GM19240 (cell line): ENCODE measurements at regions not wholly inside any gene's neighbourhood (a gene's known extent, or its start where the extent isn't known, plus 50 kb on each side); places are given as distances from the start of the nearest gene placed in this dataset.
"Not testable (repeated sequence)": the region's sequence is repeated elsewhere in the genome, so short reads cannot be mapped to it uniquely, and the experiment has no call there.

Experiments used
- DNase-seq: peaks from one replicate; pipeline ENCODE4 v3.0.0; 2011; ENCODE audit warnings: low spot score; ENCODE audit not compliant: insufficient read length

DNA sequence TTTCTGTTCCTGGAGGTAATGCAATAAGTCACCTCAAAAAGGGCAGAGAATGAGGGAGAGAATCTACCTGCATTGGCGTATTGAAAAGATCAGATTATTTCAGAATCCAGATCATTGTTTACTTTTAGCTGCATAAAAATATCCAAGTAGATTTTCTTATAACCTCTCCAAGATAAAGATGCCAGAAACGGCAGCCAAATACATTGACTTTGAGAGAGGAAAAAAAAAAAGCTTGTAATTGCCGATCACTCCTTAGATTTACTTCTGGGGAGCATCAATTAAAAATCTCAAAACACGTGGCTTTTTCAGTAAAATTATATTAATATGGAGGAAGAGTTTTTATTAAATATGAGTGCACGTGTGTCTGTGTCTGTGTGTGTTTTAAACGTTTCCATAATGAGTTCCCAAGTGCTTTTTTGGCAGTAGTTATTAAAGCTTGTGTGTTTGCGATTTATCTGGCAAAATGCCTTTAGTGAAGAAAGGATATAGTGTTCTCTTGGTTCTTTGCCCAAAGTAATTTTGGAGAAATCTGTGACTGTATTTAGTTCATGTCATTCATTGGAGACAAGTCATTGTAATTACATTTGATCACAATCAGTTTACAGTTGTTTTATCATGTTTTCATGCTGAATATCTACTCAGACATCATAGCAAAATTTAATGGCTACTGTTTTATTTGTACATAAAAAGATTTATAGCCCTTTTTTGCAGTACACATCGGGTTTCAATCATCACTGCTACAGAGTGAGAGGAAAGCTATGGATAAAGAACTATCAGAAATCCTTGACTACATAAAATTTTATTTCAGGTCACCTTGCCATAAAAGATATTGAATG lies 176.1 kb downstream of the TM9SF2 start:
- DNase-seq = no peak

- DNase-seq = no peak
Observed at GRCh38 chr13:99671746-99672145, 170.5 kb downstream of the TM9SF2 start.

GRCh38 chr13:99669096-99669495 lies 167.8 kb downstream of the TM9SF2 start:
- not testable (repeated sequence) for DNase-seq

- DNase-seq = no peak
Observed at GRCh38 chr13:99666146-99666805, 165.0 kb downstream of the TM9SF2 start.

DNA sequence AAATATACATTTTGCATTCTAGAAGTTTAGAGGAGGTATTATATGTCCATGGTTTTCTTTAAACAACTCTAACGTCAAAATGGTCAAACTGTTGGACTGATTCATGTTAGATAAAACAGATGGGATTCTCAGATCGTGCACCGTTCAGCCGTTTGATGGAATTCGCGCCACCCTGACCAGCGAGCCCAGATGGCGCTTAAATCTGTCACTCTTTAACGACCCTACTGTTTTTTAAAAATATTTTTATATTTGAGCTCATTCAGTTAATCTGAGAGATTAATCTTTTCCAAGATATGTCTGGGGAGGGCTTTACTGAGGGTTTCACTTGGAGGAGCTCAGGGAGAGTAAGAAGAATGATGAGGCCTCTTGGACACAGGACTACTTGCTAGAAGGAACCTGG lies 164.4 kb downstream of the TM9SF2 start:
- DNase-seq = no peak

- DNase-seq = no peak
Observed at GRCh38 chr13:99663908-99664307, 162.6 kb downstream of the TM9SF2 start.

DNA sequence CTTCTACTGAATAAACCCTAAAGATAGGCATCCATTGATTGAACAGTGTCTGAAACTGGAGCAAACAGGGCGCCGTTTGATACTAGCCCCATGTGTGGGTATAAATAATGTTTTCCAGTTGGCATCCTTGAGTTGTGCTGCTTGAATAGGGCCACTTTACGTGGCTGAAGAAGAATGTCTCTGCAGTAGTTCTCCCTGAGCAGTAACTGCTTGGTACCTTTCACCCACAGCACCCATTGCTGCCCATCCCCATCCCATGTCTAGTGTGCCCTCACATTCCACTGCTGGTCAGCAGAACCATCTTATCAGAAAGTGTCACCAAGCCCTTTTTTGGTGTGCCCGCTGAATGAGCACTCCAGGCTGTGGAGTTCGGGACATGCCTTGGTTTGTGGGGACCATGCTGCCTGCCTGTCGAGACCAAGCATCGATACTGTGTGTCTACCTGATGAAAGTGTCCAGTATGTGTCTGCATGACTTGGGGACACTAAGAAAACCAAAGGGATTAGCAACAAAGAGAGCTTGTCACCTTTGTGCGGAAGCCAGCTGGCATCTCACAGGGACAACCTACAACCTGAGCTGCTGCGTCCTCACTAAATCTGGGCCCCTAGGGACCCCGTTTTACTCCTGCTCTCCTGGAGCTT lies 162.0 kb downstream of the TM9SF2 start:
- no peak for DNase-seq

- no peak for DNase-seq
Observed at GRCh38 chr13:99662678-99663077, 161.4 kb downstream of the TM9SF2 start.

DNA sequence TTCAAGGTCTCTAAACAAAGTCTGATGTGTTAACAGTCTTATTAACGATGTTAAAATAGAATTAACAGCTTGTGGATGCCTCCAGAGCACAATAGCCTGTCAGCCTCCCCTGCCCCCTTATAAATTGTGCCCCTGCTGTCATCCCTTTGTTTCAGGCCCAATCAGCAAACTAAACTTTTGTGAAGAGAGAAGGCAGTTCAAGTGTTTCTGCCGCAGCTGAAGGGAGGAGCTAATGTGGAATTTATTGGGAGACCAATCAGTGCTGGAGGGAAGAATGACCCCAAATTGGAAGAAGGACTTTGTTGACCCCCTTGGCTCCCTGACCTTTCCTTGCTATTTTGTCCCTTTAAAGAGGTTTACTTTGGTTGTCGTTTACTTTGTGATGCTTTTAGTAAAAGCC lies 160.5 kb downstream of the TM9SF2 start:
- DNase-seq = no peak

GRCh38 chr13:99659866-99660554 lies 158.7 kb downstream of the TM9SF2 start:
- no peak for DNase-seq

GRCh38 chr13:99659226-99659625 lies 158.0 kb downstream of the TM9SF2 start:
- no peak for DNase-seq

DNA sequence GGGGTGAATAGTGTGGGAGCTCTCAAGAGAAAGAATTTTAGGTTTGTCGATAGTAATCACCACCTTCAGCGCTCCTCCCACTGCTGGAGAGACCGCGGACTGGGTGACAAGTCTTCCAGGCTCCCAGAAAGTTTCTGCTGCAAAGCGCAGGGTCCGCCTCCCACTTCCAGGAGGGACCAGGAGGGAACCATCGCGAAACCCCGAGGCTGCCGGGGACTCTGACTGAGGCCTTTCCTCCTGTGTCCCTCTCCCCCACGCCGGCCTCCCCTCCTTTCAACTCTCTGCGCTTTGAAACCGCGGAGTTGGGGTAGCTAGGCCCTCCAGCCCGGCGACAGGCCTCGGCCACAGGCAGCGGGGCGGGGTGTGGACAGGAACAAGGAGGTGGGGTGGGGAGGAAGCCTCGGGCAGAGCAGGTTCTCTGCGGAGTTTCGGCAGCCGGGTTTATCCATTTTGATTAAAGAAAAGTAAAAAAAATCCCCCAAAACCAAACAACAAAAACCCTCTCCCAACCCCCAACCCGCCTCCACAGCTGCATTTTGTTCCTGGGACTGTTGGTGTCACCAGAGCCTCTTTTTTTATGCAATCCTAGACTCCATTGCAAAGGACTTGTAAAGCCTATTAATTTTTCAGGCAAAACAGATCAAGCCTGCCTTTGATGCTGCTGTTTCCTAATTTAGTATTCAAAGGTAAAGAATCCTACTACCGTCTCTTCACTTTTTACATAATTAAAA lies 157.2 kb downstream of the TM9SF2 start:
- no peak for DNase-seq

DNA sequence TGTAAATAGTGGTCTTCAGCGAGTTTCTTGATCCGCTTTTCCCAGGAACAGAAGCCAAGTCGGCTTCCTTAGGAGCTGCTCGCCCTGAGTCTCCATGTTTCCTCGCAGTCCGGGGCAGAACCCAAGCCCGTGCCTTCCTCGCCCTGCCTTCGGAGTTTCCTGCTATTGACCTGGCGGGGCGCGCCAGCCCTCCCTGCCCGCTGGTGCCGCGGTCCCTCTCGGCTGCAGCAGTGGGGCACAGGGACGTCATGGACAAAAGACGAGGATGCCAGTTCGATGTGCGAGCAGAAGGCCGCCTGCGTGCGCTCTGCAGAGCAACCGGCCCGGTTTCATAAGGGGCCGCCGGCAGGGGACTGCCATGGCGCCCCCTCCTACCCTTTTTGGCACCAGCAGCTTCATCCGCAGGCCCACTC lies 156.6 kb downstream of the TM9SF2 start:
- no peak for DNase-seq

DNA sequence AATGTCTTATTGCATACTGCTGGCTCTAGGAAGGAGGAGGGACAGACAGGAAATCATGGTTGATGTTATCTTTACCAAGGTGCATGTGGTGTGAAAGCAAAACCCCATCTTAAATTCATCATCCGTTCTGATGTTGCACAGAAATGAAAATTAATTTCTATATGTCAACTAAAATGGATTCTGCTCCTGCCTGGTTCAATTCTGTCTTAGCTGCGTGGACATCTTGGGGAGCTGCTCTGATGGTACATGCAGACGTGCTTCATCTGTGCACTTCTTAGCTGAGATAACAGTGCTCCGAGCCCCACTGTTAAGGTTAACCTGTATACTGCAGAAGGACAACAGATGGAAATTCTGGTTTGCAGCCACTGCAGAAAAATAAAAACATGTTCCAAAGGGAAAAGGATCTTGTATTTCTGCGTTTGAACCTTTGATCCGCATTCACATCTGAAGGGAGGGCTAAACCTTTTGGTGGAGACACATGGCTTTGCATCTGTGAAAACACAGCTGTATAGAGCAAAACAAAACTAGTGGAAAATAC lies 155.6 kb downstream of the TM9SF2 start:
- no peak for DNase-seq

DNA sequence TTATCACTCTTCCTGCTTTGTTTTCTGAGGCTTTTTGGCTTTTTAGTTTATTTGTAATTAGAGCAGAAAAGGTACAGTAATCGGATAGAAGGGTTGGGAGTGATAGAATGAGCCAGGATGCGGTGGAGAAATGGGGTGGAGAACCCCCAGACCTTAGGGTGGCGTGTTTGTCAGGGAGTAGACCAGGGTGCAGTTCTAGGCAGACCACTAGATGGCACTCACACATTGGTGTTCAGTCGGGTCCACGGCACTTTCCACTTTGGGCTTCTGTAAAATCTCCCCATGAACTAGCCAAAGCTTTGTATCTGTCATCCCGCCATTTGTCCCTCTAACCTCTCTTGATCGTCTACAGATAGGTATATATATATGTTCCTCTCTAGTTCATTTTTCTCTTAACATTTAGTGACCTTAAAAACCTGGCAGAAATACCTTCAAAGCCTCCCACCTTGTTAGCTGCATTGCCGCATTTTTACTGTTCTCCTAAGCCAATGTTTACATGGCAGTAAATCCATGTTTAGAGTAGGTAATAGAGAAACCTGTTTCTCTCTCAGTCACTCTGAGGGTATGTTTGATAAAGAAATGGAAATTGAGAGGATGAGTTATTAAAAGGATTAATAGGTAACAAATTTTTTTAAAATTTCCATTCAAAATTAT lies 154.9 kb downstream of the TM9SF2 start:
- DNase-seq = peak; percentile 38

- DNase-seq = no peak
Observed at GRCh38 chr13:99655351-99656091, 154.2 kb downstream of the TM9SF2 start.

- no peak for DNase-seq
Observed at GRCh38 chr13:99654076-99654475, 152.8 kb downstream of the TM9SF2 start.

GRCh38 chr13:99653526-99653925 lies 152.3 kb downstream of the TM9SF2 start:
- no peak for DNase-seq

DNA sequence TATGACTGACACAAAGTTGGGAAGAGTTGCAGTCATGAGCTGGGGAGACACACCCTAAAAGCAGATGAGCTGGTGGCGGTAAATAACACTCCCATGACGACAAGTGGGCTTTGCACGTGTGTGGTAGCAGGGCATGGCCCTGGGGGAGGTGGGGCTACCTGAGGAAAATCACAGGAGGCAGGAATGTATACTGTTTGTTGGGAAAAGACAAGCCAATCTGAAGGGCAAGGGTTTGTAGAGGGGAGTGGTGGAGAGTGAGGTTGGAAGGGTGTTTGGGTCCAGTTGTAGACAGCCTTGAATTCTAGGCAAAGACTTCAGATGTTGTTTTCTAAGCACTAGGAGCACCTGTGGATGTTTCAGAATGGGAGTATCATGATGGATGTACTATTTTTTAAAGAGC lies 151.6 kb downstream of the TM9SF2 start:
- DNase-seq = no peak

GRCh38 chr13:99652141-99652540 lies 150.9 kb downstream of the TM9SF2 start:
- no peak for DNase-seq
